HepG2 (cell line): ENCODE measurements at regions not wholly inside any gene's neighbourhood (a gene's known extent, or its start where the extent isn't known, plus 50 kb on each side); places are given as distances from the start of the nearest gene placed in this dataset.

Experiments used
- CBX5 ChIP-seq: sonication (generic); formaldehyde crosslinking; IDR thresholded peaks from 2 replicates; pipeline ENCODE4 v1.4.0; 2020; ENCODE audit warnings: missing genetic modification reagents, borderline replicate concordance
- CTCF ChIP-seq: sonication (generic); formaldehyde crosslinking; IDR thresholded peaks from 2 replicates; pipeline ENCODE4 v1.5.0; 2020; ENCODE audit warnings: mild to moderate bottlenecking, missing genetic modification reagents, moderate library complexity
- ELF4 ChIP-seq: sonication (generic); formaldehyde crosslinking; IDR thresholded peaks from 2 replicates; pipeline ENCODE4 v1.5.0; 2020; ENCODE audit warnings: missing genetic modification reagents, mild to moderate bottlenecking, moderate library complexity, borderline replicate concordance
- JDP2 ChIP-seq: sonication (generic); formaldehyde crosslinking; IDR thresholded peaks from 2 replicates; pipeline ENCODE4 v1.8.1; 2022; ENCODE audit warnings: missing genetic modification reagents, borderline replicate concordance
- KLF13 ChIP-seq: sonication (generic); formaldehyde crosslinking; IDR thresholded peaks from 2 replicates; pipeline ENCODE4 v1.4.0; 2020; ENCODE audit warnings: mild to moderate bottlenecking, missing genetic modification reagents
- PBX2 ChIP-seq: IDR thresholded peaks from 2 replicates; pipeline ENCODE4 v1.6.1; 2016; ENCODE audit warnings: control low read depth
- SMC3 ChIP-seq: IDR thresholded peaks from 2 replicates; pipeline ENCODE4 v1.6.1; 2011; ENCODE audit warnings: low read length, improper control_type of control experiment
- ZFYVE20 ChIP-seq: sonication (generic); formaldehyde crosslinking; IDR thresholded peaks from 2 replicates; pipeline ENCODE4 v1.8.0; 2023; ENCODE audit warnings: low read depth, mild to moderate bottlenecking, moderate library complexity, missing genetic modification reagents, borderline replicate concordance
- ZNF136 ChIP-seq: sonication (generic); formaldehyde crosslinking; IDR thresholded peaks from 2 replicates; pipeline ENCODE4 v1.8.1; 2022; ENCODE audit warnings: low read depth, mild to moderate bottlenecking, moderate library complexity, missing genetic modification reagents
- ZNF20 ChIP-seq: sonication (generic); formaldehyde crosslinking; IDR thresholded peaks from 2 replicates; pipeline ENCODE4 v1.4.0; 2020; ENCODE audit warnings: mild to moderate bottlenecking, moderate library complexity, missing genetic modification reagents
- ZNF678 ChIP-seq: sonication (generic); formaldehyde crosslinking; IDR thresholded peaks from 2 replicates; pipeline ENCODE4 v1.4.0; 2020; ENCODE audit warnings: mild to moderate bottlenecking, missing genetic modification reagents
- ZNF740 ChIP-seq: sonication (generic); formaldehyde crosslinking; IDR thresholded peaks from 2 replicates; pipeline ENCODE4 v1.4.0; 2020; ENCODE audit warnings: missing genetic modification reagents
- ZNF777 ChIP-seq: sonication (generic); formaldehyde crosslinking; IDR thresholded peaks from 2 replicates; pipeline ENCODE4 v1.4.0; 2020; ENCODE audit warnings: missing genetic modification reagents
- ZNF850 ChIP-seq: sonication (generic); formaldehyde crosslinking; conservative IDR thresholded peaks from 2 replicates; pipeline ENCODE4 v1.9.0; 2021; ENCODE audit warnings: mild to moderate bottlenecking, missing genetic modification reagents
- TF ChIP-seq, protein P1 (sequence below): sonication (generic); formaldehyde crosslinking; IDR thresholded peaks from 2 replicates; pipeline ENCODE4 v1.4.0; 2020; ENCODE audit warnings: missing genetic modification reagents
- TF ChIP-seq, protein P2 (sequence below): sonication (generic); formaldehyde crosslinking; IDR thresholded peaks from 2 replicates; pipeline ENCODE4 v1.5.1; 2020; ENCODE audit warnings: mild to moderate bottlenecking, missing genetic modification reagents, moderate library complexity

DNA sequence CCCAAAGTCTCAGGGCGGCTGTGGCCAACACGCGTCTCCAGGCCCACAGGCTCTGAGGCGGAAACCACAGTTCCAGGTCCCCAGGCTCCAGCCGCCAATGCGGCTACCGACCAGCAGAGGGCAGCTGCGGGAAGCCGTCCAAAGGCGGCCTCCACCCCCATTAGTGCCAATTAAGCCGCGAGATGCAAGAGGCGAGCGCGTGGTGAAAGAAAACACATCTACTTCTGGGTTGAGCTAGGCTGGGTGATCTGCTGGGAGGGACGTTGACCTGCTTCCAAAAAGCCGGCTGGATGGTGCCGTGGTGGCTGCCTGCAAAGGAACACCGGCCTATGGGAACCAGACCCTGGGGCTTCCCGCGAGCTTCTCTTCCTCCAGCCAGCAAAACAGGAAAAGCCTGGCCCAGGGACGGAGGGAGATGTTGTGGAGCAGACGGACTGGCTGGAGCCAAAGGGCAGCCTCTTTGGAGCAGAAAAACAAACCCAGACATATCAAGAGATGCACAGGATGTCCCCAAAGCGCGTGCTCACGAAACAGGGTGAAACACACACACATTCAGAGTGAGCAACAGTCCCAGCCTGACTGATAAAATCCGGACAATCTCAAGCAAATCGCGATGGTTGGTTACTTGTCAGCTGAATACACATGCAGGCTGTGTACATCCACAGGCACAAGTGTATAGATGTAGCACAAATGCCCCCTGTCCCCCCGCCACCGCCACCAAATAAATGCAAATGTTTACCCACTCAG is 187.1 kb upstream of the BRINP1 start (continued):
- TF ChIP-seq, protein P1, sequence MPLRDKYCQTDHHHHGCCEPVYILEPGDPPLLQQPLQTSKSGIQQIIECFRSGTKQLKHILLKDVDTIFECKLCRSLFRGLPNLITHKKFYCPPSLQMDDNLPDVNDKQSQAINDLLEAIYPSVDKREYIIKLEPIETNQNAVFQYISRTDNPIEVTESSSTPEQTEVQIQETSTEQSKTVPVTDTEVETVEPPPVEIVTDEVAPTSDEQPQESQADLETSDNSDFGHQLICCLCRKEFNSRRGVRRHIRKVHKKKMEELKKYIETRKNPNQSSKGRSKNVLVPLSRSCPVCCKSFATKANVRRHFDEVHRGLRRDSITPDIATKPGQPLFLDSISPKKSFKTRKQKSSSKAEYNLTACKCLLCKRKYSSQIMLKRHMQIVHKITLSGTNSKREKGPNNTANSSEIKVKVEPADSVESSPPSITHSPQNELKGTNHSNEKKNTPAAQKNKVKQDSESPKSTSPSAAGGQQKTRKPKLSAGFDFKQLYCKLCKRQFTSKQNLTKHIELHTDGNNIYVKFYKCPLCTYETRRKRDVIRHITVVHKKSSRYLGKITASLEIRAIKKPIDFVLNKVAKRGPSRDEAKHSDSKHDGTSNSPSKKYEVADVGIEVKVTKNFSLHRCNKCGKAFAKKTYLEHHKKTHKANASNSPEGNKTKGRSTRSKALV (CRISPR knock-in tag) = no peak
- TF ChIP-seq ZFYVE20 (CRISPR knock-in tag) = no peak
- no peak for TF ChIP-seq ZNF136 (CRISPR knock-in tag)
- TF ChIP-seq ZNF678 (CRISPR knock-in tag) = no peak
- no peak for TF ChIP-seq ZNF777
- no peak for TF ChIP-seq ELF4
- peak; percentile 33; the same call in 1 of the 2 replicates for TF ChIP-seq SMC3
- TF ChIP-seq CTCF (CRISPR knock-in tag) = peak; percentile 94
- TF ChIP-seq KLF13 (CRISPR knock-in tag) = no peak
- TF ChIP-seq ZNF850 (CRISPR knock-in tag) = no peak
- no peak for TF ChIP-seq JDP2
- TF ChIP-seq ZNF740 (CRISPR knock-in tag) = 0 out of 2 replicates have a peak, but pooled peaks have one; percentile 36
- TF ChIP-seq, protein P2, sequence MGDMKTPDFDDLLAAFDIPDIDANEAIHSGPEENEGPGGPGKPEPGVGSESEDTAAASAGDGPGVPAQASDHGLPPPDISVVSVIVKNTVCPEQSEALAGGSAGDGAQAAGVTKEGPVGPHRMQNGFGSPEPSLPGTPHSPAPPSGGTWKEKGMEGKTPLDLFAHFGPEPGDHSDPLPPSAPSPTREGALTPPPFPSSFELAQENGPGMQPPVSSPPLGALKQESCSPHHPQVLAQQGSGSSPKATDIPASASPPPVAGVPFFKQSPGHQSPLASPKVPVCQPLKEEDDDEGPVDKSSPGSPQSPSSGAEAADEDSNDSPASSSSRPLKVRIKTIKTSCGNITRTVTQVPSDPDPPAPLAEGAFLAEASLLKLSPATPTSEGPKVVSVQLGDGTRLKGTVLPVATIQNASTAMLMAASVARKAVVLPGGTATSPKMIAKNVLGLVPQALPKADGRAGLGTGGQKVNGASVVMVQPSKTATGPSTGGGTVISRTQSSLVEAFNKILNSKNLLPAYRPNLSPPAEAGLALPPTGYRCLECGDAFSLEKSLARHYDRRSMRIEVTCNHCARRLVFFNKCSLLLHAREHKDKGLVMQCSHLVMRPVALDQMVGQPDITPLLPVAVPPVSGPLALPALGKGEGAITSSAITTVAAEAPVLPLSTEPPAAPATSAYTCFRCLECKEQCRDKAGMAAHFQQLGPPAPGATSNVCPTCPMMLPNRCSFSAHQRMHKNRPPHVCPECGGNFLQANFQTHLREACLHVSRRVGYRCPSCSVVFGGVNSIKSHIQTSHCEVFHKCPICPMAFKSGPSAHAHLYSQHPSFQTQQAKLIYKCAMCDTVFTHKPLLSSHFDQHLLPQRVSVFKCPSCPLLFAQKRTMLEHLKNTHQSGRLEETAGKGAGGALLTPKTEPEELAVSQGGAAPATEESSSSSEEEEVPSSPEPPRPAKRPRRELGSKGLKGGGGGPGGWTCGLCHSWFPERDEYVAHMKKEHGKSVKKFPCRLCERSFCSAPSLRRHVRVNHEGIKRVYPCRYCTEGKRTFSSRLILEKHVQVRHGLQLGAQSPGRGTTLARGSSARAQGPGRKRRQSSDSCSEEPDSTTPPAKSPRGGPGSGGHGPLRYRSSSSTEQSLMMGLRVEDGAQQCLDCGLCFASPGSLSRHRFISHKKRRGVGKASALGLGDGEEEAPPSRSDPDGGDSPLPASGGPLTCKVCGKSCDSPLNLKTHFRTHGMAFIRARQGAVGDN = peak; percentile 43
- no peak for TF ChIP-seq ZNF20 (CRISPR knock-in tag)
- TF ChIP-seq CBX5 (CRISPR knock-in tag) = 0 out of 2 replicates have a peak, but pooled peaks have one; percentile 24
- no peak for TF ChIP-seq PBX2 (CRISPR knock-in tag)
